ENCODE measurements at regions not wholly inside any gene's neighbourhood (a gene's known extent, or its start where the extent isn't known, plus 50 kb on each side); places are given as distances from the start of the nearest gene placed in this dataset.

GRCh38 chr1:172909606-172910326 lies 141.0 kb downstream of the TNFSF18 start:
- no peak for DNase-seq (ENCODE audit: low read depth, low spot score)
- Histone ChIP-seq H3K9ac (ENCODE audit: insufficient read length) (no peak overlapping the region), H3K27ac (no peak overlapping the region), H3K36me3 (ENCODE audit: insufficient read depth, low read length) (no peaks in the 10 kb centered on the region), H3K9me3 (ENCODE audit: low read depth, low read length) (no peaks in the 10 kb centered on the region), H3K4me3 (no peak overlapping the region)
- TF ChIP-seq EZH2 (IDR thresholded peaks at IDR 0.05) (no peak), FOXP2 (optimal IDR thresholded peaks at IDR 0.05; ENCODE audit: control extremely low read depth, extremely low read length, insufficient read depth) (no peak), POLR2AphosphoS5 (IDR thresholded peaks at IDR 0.05; ENCODE audit: borderline replicate concordance, low read depth, low read length) (no peak)

GRCh38 chr1:172912765-172913260 lies 137.9 kb downstream of the TNFSF18 start:
- DNase-seq (ENCODE audit: low read depth, low spot score): no peak
- no peaks in the 10 kb centered on the region for H3K36me3 ChIP-seq (ENCODE audit: insufficient read depth, low read length)
- TF ChIP-seq POLR2AphosphoS5 (IDR thresholded peaks at IDR 0.05; ENCODE audit: borderline replicate concordance, low read depth, low read length) (no peak), EZH2 (IDR thresholded peaks at IDR 0.05) (no peak), FOXP2 (optimal IDR thresholded peaks at IDR 0.05; ENCODE audit: control extremely low read depth, extremely low read length, insufficient read depth) (no peak)
- no peak overlapping the region for H3K4me3 ChIP-seq
- H3K27ac ChIP-seq: no peak overlapping the region
- H3K9ac ChIP-seq (ENCODE audit: insufficient read length): no peak overlapping the region
- no peaks in the 10 kb centered on the region for H3K9me3 ChIP-seq (ENCODE audit: low read depth, low read length)

- H3K9ac ChIP-seq (ENCODE audit: insufficient read length): no peak overlapping the region
- no peak for DNase-seq (ENCODE audit: low read depth, low spot score)
- H3K9me3 ChIP-seq (ENCODE audit: low read depth, low read length): no peaks in the 10 kb centered on the region
- TF ChIP-seq POLR2AphosphoS5 (IDR thresholded peaks at IDR 0.05; ENCODE audit: borderline replicate concordance, low read depth, low read length): no peak
- no peak for TF ChIP-seq EZH2 (IDR thresholded peaks at IDR 0.05)
- TF ChIP-seq FOXP2 (optimal IDR thresholded peaks at IDR 0.05; ENCODE audit: control extremely low read depth, extremely low read length, insufficient read depth): no peak
- no peak overlapping the region for H3K4me3 ChIP-seq
- no peaks in the 10 kb centered on the region for H3K36me3 ChIP-seq (ENCODE audit: insufficient read depth, low read length)
- no peak overlapping the region for H3K27ac ChIP-seq
These were observed 136.1 kb downstream of the TNFSF18 start for GRCh38 chr1:172914501-172915144.

GRCh38 chr1:172915271-172915670 lies 135.5 kb downstream of the TNFSF18 start:
- Histone ChIP-seq H3K9me3 (ENCODE audit: low read depth, low read length) (no peaks in the 10 kb centered on the region), H3K27ac (no peak overlapping the region), H3K36me3 (ENCODE audit: insufficient read depth, low read length) (no peaks in the 10 kb centered on the region), H3K9ac (ENCODE audit: insufficient read length) (no peak overlapping the region), H3K4me3 (no peak overlapping the region)
- TF ChIP-seq POLR2AphosphoS5 (IDR thresholded peaks at IDR 0.05; ENCODE audit: borderline replicate concordance, low read depth, low read length): no peak
- no peak for DNase-seq (ENCODE audit: low read depth, low spot score)

- H3K27ac ChIP-seq: no peak overlapping the region
- no peak overlapping the region for H3K9ac ChIP-seq (ENCODE audit: insufficient read length)
- TF ChIP-seq FOXP2 (optimal IDR thresholded peaks at IDR 0.05; ENCODE audit: control extremely low read depth, extremely low read length, insufficient read depth): no peak
- no peak for TF ChIP-seq EZH2 (IDR thresholded peaks at IDR 0.05)
- TF ChIP-seq POLR2AphosphoS5 (IDR thresholded peaks at IDR 0.05; ENCODE audit: borderline replicate concordance, low read depth, low read length): no peak
- H3K9me3 ChIP-seq (ENCODE audit: low read depth, low read length): no peaks in the 10 kb centered on the region
- no peak for DNase-seq (ENCODE audit: low read depth, low spot score)
- H3K36me3 ChIP-seq (ENCODE audit: insufficient read depth, low read length): no peaks in the 10 kb centered on the region
- H3K4me3 ChIP-seq: no peak overlapping the region
These were observed 134.6 kb downstream of the TNFSF18 start for GRCh38 chr1:172916116-172916515.

GRCh38 chr1:172917972-172918371 lies 132.8 kb downstream of the TNFSF18 start:
- Histone ChIP-seq H3K27ac (no peak overlapping the region), H3K4me3 (no peak overlapping the region), H3K9ac (ENCODE audit: insufficient read length) (no peak overlapping the region), H3K36me3 (ENCODE audit: insufficient read depth, low read length) (no peaks in the 10 kb centered on the region), H3K9me3 (ENCODE audit: low read depth, low read length) (no peaks in the 10 kb centered on the region)
- no peak for TF ChIP-seq FOXP2 (optimal IDR thresholded peaks at IDR 0.05; ENCODE audit: control extremely low read depth, extremely low read length, insufficient read depth)
- TF ChIP-seq EZH2 (IDR thresholded peaks at IDR 0.05): no peak
- no peak for TF ChIP-seq POLR2AphosphoS5 (IDR thresholded peaks at IDR 0.05; ENCODE audit: borderline replicate concordance, low read depth, low read length)
- DNase-seq (ENCODE audit: low read depth, low spot score): no peak

- Histone ChIP-seq H3K9ac (ENCODE audit: insufficient read length) (no peak overlapping the region), H3K27ac (no peak overlapping the region), H3K9me3 (ENCODE audit: low read depth, low read length) (no peaks in the 10 kb centered on the region), H3K36me3 (ENCODE audit: insufficient read depth, low read length) (no peaks in the 10 kb centered on the region), H3K4me3 (no peak overlapping the region)
- DNase-seq (ENCODE audit: low read depth, low spot score): no peak
- TF ChIP-seq POLR2AphosphoS5 (IDR thresholded peaks at IDR 0.05; ENCODE audit: borderline replicate concordance, low read depth, low read length) (no peak), EZH2 (IDR thresholded peaks at IDR 0.05) (no peak), FOXP2 (optimal IDR thresholded peaks at IDR 0.05; ENCODE audit: control extremely low read depth, extremely low read length, insufficient read depth) (no peak)
These were observed 132.3 kb downstream of the TNFSF18 start for GRCh38 chr1:172918478-172918877.

GRCh38 chr1:172926070-172926469 lies 124.7 kb downstream of the TNFSF18 start:
- Histone ChIP-seq H3K36me3 (ENCODE audit: insufficient read depth, low read length) (no peaks in the 10 kb centered on the region), H3K9ac (ENCODE audit: insufficient read length) (no peak overlapping the region), H3K27ac (no peak overlapping the region), H3K4me3 (no peak overlapping the region), H3K9me3 (ENCODE audit: low read depth, low read length) (no peaks in the 10 kb centered on the region)
- TF ChIP-seq EZH2 (IDR thresholded peaks at IDR 0.05) (no peak), POLR2AphosphoS5 (IDR thresholded peaks at IDR 0.05; ENCODE audit: borderline replicate concordance, low read depth, low read length) (no peak), FOXP2 (optimal IDR thresholded peaks at IDR 0.05; ENCODE audit: control extremely low read depth, extremely low read length, insufficient read depth) (no peak)
- DNase-seq (ENCODE audit: low read depth, low spot score): no peak

Data from SK-N-MC (cell line).